ENCODE measurements at regions not wholly inside any gene's neighbourhood (a gene's known extent, or its start where the extent isn't known, plus 50 kb on each side); places are given as distances from the start of the nearest gene placed in this dataset.
"Not testable (repeated sequence)": the region's sequence is repeated elsewhere in the genome, so short reads cannot be mapped to it uniquely, and the experiment has no call there.

DNA sequence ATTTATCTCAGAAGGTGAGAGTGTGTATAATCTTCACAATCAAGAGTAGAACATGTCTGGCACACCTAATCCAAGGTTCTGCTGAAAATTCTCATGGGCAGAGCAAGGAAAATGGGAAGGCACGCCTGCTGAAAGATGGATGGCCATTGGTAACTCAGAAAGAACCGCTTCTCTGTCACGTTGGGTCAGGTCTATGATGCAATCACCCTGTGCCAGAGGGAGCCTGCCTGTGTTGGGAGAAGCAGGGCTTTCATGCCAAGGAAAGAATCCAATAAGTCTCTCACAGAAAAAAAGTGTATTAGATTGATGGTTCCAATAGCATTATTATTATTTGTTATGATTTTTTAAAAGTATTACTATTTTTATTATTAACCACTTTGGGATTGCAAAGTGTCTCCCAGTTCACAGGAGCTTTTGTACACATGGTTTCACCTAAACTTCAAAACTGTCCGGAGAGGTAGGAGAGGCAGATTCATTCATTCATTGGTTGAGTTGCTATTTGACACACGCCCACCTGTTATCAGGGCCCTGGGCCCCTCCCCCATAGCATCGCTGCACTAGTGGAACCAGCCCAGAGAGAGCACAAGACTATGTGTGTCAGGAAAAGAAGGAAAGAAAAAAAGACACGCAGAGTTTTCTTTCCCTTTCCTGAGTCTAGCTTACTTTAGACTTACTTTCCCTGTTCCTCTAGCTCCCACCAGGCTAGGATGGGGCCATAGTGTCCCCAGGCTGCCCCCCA lies 324.6 kb downstream of the BCL2L11 start:
- not testable (repeated sequence) for DNase-seq (ENCODE audit: low read depth, low spot score)

GRCh38 chr2:111445941-111446340 lies 325.2 kb downstream of the BCL2L11 start:
- not testable (repeated sequence) for DNase-seq (ENCODE audit: low read depth, low spot score)

- not testable (repeated sequence) for DNase-seq (ENCODE audit: low read depth, low spot score)
Measured at GRCh38 chr2:111447482-111447881, 326.8 kb downstream of the BCL2L11 start.

DNA sequence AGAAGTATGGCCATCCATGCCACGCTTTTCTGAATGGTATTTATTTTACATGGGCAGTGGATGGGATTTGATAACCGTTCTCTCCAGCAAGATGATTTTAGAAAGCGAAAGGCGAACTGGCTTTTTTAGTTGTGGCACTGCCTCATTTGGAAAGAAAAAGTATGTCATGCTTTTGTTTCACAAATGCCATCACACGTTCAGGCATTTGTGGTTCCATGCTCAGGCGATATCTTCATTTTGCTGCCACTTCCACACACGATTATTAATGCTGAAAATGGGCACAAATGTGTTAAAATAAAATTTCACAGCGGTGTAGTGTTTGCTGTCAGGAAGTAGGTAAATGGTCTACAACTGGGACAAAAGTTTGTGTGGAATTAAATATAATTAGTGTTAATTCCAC lies 328.1 kb downstream of the BCL2L11 start:
- not testable (repeated sequence) for DNase-seq (ENCODE audit: low read depth, low spot score)

- DNase-seq (ENCODE audit: low read depth, low spot score): not testable (repeated sequence)
Measured at GRCh38 chr2:111450526-111450925, 329.8 kb downstream of the BCL2L11 start.

DNA sequence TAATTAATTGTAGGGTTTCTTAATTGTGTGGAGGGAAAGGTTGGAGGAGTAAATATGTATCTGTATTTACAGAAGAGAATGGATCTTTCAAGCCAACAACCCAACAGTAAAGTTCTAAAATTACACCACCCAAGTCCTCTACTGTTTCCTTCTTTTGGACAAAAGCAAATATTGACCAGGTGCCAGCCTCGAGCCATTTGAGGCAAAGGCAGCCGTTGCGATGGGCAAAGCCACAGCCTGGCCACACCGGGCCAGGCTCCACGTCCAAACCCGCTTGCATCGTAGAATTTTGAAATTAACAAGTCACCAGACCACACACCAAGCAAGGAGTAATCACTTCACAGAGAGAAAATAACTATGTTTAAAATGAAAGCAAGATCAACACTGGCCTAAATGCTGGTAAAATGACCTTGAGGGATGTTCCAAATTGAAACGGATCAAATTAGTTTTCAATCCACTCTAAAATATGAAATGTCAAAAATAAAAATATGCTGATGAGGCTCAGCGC lies 331.0 kb downstream of the BCL2L11 start:
- DNase-seq (ENCODE audit: low read depth, low spot score): not testable (repeated sequence)

DNA sequence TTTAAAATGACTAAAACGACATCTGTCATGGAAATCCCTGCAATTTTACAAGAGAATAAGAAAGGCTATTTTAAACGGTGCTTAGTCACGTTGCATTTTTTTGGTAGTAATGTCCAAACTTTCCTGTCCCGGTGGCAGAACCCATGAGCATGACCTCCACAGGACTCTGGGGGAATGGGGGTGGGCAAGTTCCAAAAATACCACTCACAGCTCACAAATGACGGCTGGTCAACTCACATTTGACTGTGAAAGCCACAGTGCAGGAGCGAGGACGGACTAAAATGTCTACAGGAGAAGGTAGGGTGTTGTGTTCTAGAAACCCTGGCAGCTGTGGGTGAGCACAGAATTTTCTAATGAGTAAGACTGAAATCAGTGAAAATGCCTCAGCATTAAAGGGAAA lies 331.5 kb downstream of the BCL2L11 start:
- not testable (repeated sequence) for DNase-seq (ENCODE audit: low read depth, low spot score)

DNA sequence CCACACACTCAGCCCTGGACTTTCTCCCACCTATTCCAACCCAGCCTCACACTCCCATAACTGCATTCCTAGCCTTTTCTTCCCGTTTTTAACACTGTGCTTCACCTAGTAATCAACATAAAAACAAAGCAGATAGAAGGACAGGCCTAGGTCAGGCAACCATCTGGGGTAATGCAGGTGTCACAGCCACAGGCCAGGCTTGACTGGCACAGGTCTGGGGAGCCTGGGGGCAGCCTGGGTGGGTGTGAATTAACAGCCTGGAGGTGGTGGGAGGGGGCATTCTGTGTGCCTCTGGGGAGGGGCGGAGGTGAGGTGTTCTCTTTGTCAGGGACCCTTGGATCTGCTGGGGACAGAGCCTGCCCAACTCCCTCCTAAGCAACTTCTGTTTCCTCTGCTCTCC lies 332.6 kb downstream of the BCL2L11 start:
- not testable (repeated sequence) for DNase-seq (ENCODE audit: low read depth, low spot score)

DNA sequence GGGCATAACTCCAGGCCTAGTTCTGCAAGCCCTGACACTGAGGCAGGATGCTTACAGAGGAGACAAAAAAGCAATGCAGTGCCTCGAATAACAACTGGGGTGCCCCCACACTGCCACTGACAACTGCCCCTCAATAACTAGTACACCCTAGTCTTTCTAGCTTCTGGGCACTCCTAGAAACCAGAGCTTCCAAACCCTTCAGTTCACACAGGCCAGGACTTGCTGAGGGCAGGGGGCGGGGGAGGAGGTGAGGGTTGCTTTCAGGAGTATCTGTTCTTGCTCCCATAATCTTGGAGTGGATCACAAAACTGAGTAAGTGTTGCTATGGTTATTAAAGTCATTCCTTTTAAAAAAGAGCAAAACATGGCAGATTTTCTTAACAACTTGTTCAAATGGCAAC lies 333.1 kb downstream of the BCL2L11 start:
- DNase-seq (ENCODE audit: low read depth, low spot score): not testable (repeated sequence)

- DNase-seq (ENCODE audit: low read depth, low spot score): peak; percentile 18
Measured at GRCh38 chr2:111454404-111454803, 333.7 kb downstream of the BCL2L11 start.

- not testable (repeated sequence) for DNase-seq (ENCODE audit: low read depth, low spot score)
Measured at GRCh38 chr2:111455016-111456015, 334.6 kb downstream of the BCL2L11 start.

GRCh38 chr2:111457191-111457590 lies 336.5 kb downstream of the BCL2L11 start:
- DNase-seq (ENCODE audit: low read depth, low spot score): not testable (repeated sequence)

DNA sequence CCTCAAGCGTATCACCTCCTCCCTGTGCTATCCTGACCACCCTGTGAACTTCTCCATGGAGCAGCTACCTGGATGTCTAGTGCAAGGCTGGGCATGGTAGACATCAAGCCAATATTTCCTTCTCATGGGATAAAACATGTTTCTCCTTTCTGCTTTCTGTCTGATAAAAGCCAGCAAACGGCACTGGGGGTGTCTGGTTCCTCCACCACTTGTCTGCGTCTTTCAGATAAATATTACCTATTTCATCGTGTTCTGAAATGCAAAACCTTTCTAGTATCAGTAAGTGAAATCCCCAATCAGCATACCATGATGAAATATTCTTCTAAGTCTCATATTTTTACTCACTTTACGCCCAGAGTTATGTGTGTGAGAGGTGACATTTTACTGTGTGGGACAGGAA lies 340.2 kb downstream of the BCL2L11 start:
- DNase-seq (ENCODE audit: low read depth, low spot score): not testable (repeated sequence)

- not testable (repeated sequence) for DNase-seq (ENCODE audit: low read depth, low spot score)
Measured at GRCh38 chr2:111461831-111462230, 341.1 kb downstream of the BCL2L11 start.

DNA sequence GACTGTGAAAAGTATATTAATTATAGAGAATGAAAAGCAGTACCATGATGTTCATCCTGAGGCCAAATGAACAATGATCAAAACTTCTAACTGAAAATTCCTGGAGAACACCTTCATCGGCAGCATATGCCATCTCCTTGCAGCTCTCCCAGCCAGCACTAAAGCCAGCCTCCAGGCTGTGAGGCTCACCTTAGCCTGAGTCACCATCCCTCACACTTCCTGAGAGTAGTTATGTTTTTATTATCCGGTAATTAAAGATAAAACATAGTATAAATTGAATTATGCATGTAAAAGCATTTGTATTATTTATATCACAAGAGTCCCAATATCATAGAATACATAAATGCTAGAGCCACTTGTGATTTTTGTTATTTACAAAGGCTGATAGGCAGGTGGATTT lies 341.9 kb downstream of the BCL2L11 start:
- DNase-seq (ENCODE audit: low read depth, low spot score): not testable (repeated sequence)

DNA sequence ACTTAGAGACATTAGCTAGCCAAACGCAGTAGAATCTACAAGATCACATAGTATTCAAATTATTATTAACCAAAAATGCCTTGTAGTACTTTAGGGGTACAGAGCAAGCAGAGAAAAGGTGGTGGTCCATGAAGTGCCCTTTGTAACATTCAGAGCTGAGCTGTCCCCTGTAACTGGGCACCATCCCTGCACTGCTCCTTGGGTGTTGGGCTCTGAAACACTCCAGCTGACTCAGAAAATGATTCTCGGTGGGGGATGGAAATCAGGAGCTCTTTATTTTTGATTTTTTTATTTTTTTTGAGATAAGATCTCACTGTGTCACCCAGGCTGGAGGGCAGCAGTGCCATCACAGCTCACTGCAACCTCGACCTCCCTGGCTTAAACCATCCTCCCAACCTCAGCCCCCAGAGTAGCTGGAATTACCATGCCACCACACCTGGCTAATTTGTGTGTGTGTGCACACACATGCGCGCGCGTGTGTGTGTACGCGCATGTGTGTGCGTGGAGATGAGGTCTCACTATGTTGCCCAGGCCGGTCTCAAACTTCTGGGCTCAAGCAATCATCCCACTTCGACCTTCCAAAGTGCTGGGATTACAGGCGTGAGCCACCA lies 342.6 kb downstream of the BCL2L11 start:
- not testable (repeated sequence) for DNase-seq (ENCODE audit: low read depth, low spot score)

DNA sequence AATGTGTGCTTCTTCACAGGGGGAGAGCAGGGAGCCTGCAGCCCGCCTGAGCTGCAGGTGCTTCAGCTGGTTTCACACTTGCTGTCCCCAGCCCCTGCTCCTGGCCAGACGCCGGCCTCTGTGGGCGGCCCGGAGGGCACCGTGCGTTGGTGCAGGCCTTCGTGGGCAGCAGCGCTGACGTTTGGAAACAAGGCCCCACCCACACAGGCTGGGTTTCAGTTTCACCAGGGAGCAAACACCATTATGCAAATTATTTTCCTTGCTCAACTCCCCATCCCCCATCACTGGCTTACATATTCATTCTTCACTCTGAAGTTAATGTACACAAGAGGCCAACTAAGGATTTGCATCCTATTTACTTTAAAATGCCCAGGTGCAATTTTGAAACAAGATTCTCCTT lies 343.2 kb downstream of the BCL2L11 start:
- not testable (repeated sequence) for DNase-seq (ENCODE audit: low read depth, low spot score)

DNA sequence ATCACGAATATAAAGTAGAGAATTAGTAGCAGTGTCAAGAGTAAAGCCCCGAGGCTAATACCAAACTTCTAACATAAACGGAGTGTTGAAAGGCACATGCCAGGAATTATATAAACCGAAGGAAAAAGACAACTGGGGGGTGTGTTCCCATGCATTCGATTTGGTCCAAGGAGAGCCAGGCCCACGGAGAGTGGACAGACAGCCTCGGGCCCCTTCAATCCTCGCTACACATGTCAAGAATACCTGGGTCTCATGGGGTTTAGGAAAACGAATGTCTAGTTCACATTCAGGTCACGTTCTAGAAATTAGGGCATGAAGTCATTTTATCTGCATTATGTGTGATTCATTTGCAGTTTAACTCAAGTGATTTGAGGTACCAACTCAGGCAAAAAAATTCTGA lies 343.7 kb downstream of the BCL2L11 start:
- DNase-seq (ENCODE audit: low read depth, low spot score): not testable (repeated sequence)

GRCh38 chr2:111465521-111465920 lies 344.8 kb downstream of the BCL2L11 start:
- not testable (repeated sequence) for DNase-seq (ENCODE audit: low read depth, low spot score)

GRCh38 chr2:111466744-111467143 lies 346.0 kb downstream of the BCL2L11 start:
- not testable (repeated sequence) for DNase-seq (ENCODE audit: low read depth, low spot score)

DNA sequence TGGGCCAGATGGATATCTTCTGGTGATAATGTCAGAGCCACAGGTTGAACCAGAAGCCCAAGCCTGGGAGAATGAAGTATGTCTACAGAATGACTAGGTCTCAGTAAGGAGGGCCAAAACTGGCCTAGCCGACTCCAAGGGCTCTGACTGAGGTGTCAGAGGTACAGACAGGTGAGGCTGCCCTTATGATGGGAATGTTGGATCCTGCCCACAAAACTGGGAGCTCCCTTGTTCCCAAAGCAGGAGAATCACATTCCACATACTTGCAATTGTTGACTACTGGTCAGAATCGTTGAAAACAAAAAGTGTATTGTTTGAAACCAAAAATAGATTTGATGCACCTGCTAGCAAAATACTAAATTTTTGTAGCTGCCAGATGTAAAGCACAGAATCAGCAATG lies 350.2 kb downstream of the BCL2L11 start:
- DNase-seq (ENCODE audit: low read depth, low spot score): not testable (repeated sequence)

Measured in smooth muscle cell of the brain vasculature (primary cell).